ENCODE measurements at regions not wholly inside any gene's neighbourhood (a gene's known extent, or its start where the extent isn't known, plus 50 kb on each side); places are given as distances from the start of the nearest gene placed in this dataset.

GRCh38 chr2:217365656-217366055 lies 505.8 kb upstream of the TNP1 start:
- no peak for ATAC-seq (ENCODE audit: low FRiP score in 2 of 2)
- no peaks in the 10 kb centered on the region for H3K36me3 ChIP-seq
- WGBS, 2 donors = 88 to 89% methylated on average over 3 of the region's 3 CpGs
- no peaks in the 10 kb centered on the region for H3K27me3 ChIP-seq
- peaks cover 9 to 19% (median 15%) of the 10 kb centered on the region in 4 donors for H3K4me1 ChIP-seq
- H3K27ac ChIP-seq = no peak overlapping the region
- H3K4me3 ChIP-seq = no peak overlapping the region
- no peaks in the 10 kb centered on the region for H3K9me3 ChIP-seq
- no peak for DNase-seq
- TF ChIP-seq POLR2A (IDR thresholded peaks at IDR 0.05) (no peak), EP300 (IDR thresholded peaks at IDR 0.05) (no peak), CTCF (IDR thresholded peaks at IDR 0.05) (no peak), POLR2AphosphoS5 (IDR thresholded peaks at IDR 0.05) (no peak)

GRCh38 chr2:217364224-217364623 lies 504.4 kb upstream of the TNP1 start:
- no peak overlapping the region for H3K27ac ChIP-seq
- H3K9me3 ChIP-seq = no peaks in the 10 kb centered on the region
- H3K27me3 ChIP-seq = no peaks in the 10 kb centered on the region
- no peak overlapping the region for H3K4me3 ChIP-seq
- peaks cover 15 to 26% (median 23%) of the 10 kb centered on the region in 4 donors for H3K4me1 ChIP-seq
- ATAC-seq (ENCODE audit: low FRiP score in 2 of 2) = no peak
- no peaks in the 10 kb centered on the region for H3K36me3 ChIP-seq
- no peak for DNase-seq
- TF ChIP-seq POLR2AphosphoS5 (IDR thresholded peaks at IDR 0.05) (no peak), EP300 (IDR thresholded peaks at IDR 0.05) (no peak), POLR2A (IDR thresholded peaks at IDR 0.05) (no peak), CTCF (IDR thresholded peaks at IDR 0.05) (no peak)

- DNase-seq (no peak), ATAC-seq (ENCODE audit: low FRiP score in 2 of 2) (no peak)
- Histone ChIP-seq H3K27me3 (no peaks in the 10 kb centered on the region), H3K36me3 (no peaks in the 10 kb centered on the region), H3K27ac (no peak overlapping the region), H3K4me3 (no peak overlapping the region), H3K4me1 (peaks cover 15 to 26% (median 23%) of the 10 kb centered on the region in 4 donors), H3K9me3 (no peaks in the 10 kb centered on the region)
- TF ChIP-seq CTCF (IDR thresholded peaks at IDR 0.05) = no peak
- TF ChIP-seq POLR2AphosphoS5 (IDR thresholded peaks at IDR 0.05) = no peak
- no peak for TF ChIP-seq POLR2A (IDR thresholded peaks at IDR 0.05)
- TF ChIP-seq EP300 (IDR thresholded peaks at IDR 0.05) = no peak
- 75 to 79% methylated on average over 3 of the region's 3 CpGs for WGBS, 2 donors
Observed at GRCh38 chr2:217363470-217363869, 503.6 kb upstream of the TNP1 start.

- Histone ChIP-seq H3K4me1 (peaks cover 15 to 27% (median 23%) of the 10 kb centered on the region in 4 donors), H3K9me3 (no peaks in the 10 kb centered on the region), H3K36me3 (no peaks in the 10 kb centered on the region), H3K27me3 (no peaks in the 10 kb centered on the region), H3K27ac (no peak overlapping the region), H3K4me3 (no peak overlapping the region)
- TF ChIP-seq POLR2A (IDR thresholded peaks at IDR 0.05) (no peak), CTCF (IDR thresholded peaks at IDR 0.05) (no peak), POLR2AphosphoS5 (IDR thresholded peaks at IDR 0.05) (no peak), EP300 (IDR thresholded peaks at IDR 0.05) (no peak)
- WGBS, 2 donors = 81 to 83% methylated on average over 5 of the region's 5 CpGs
- DNase-seq (no peak), ATAC-seq (ENCODE audit: low FRiP score in 2 of 2) (no peak)
Observed at GRCh38 chr2:217362710-217363109, 502.8 kb upstream of the TNP1 start.

GRCh38 chr2:217362286-217362685 lies 502.4 kb upstream of the TNP1 start:
- H3K36me3 ChIP-seq = no peaks in the 10 kb centered on the region
- peak overlapping the region in 2 of 4 donors; percentile 35 to 57 for H3K27ac ChIP-seq
- WGBS, 2 donors = 94 to 100% methylated on average over 1 of the region's 1 CpG
- no peaks in the 10 kb centered on the region for H3K27me3 ChIP-seq
- H3K9me3 ChIP-seq = no peaks in the 10 kb centered on the region
- ATAC-seq (ENCODE audit: low FRiP score in 2 of 2) (no peak), DNase-seq (no peak)
- no peak for TF ChIP-seq POLR2A (IDR thresholded peaks at IDR 0.05)
- TF ChIP-seq CTCF (IDR thresholded peaks at IDR 0.05) = no peak
- no peak for TF ChIP-seq POLR2AphosphoS5 (IDR thresholded peaks at IDR 0.05)
- H3K4me3 ChIP-seq = no peak overlapping the region
- peaks cover 15 to 31% (median 23%) of the 10 kb centered on the region in 4 donors for H3K4me1 ChIP-seq
